Subcutaneous abdominal adipose tissue (tissue), 5 donors: ENCODE measurements at regions not wholly inside any gene's neighbourhood (a gene's known extent, or its start where the extent isn't known, plus 50 kb on each side); places are given as distances from the start of the nearest gene placed in this dataset.

ENCODE experiments used
- H3K27ac ChIP-seq: one replicate; pipeline ENCODE4 v1.7.0; 2013; ENCODE audit warnings: low read depth, mild to moderate bottlenecking, inconsistent platforms, low read length, moderate library complexity
- H3K27me3 ChIP-seq, 5 donors: one replicate each; pipeline ENCODE4 v1.7.0; 2013; ENCODE audit warnings: low read length in 5 of 5, inconsistent platforms in 1 of 5; ENCODE audit not compliant: control insufficient read depth in 5 of 5, insufficient read depth in 4 of 5
- H3K36me3 ChIP-seq, 5 donors: one replicate each; pipeline ENCODE4 v1.7.0; 2013; ENCODE audit warnings: low read length in 5 of 5; ENCODE audit not compliant: control insufficient read depth in 5 of 5, insufficient read depth in 5 of 5
- H3K4me1 ChIP-seq, 5 donors: one replicate each; pipeline ENCODE4 v1.7.0; 2013; ENCODE audit warnings: low read length in 5 of 5, mild to moderate bottlenecking in 3 of 5, moderate library complexity in 1 of 5; ENCODE audit not compliant: control insufficient read depth in 5 of 5, insufficient read depth in 5 of 5
- H3K4me3 ChIP-seq, 5 donors: one replicate each; pipeline ENCODE4 v1.7.0; 2013; ENCODE audit warnings: low read length in 5 of 5, low read depth in 1 of 5
- H3K9ac ChIP-seq, 5 donors: one replicate each; pipeline ENCODE4 v1.7.0; 2013; ENCODE audit warnings: low read length in 5 of 5, mild to moderate bottlenecking in 4 of 5, moderate library complexity in 3 of 5
- H3K9me3 ChIP-seq, 5 donors: one replicate each; pipeline ENCODE4 v1.7.0; 2013; ENCODE audit warnings: low read length in 5 of 5; ENCODE audit not compliant: control insufficient read depth in 5 of 5
- donor health status: healthy.
- donor health status: healthy.
- donor health status: healthy.
- donor health status: healthy.
- donor health status: healthy.

- Histone ChIP-seq H3K27me3 (no peaks in the 10 kb centered on the region), H3K9me3 (peaks cover 6 to 81% (median 49%) of the 10 kb centered on the region in 5 donors), H3K36me3 (no peaks in the 10 kb centered on the region), H3K4me1 (no peaks in the 10 kb centered on the region), H3K27ac (no peak overlapping the region), H3K9ac (no peak overlapping the region), H3K4me3 (peak overlapping the region in 2 of 5 donors; percentile 16 to 32)
Observed at GRCh38 chr7:57328457-57328856, 121.5 kb upstream of the ZNF716 start.

- H3K9me3 ChIP-seq = peaks cover 6 to 81% (median 52%) of the 10 kb centered on the region in 5 donors
- no peak overlapping the region for H3K9ac ChIP-seq
- no peaks in the 10 kb centered on the region for H3K4me1 ChIP-seq
- H3K27ac ChIP-seq = no peak overlapping the region
- peak overlapping the region in 2 of 5 donors; percentile 16 to 32 for H3K4me3 ChIP-seq
- no peaks in the 10 kb centered on the region for H3K36me3 ChIP-seq
- H3K27me3 ChIP-seq = no peaks in the 10 kb centered on the region
Observed at GRCh38 chr7:57328963-57329362, 121.0 kb upstream of the ZNF716 start.

DNA sequence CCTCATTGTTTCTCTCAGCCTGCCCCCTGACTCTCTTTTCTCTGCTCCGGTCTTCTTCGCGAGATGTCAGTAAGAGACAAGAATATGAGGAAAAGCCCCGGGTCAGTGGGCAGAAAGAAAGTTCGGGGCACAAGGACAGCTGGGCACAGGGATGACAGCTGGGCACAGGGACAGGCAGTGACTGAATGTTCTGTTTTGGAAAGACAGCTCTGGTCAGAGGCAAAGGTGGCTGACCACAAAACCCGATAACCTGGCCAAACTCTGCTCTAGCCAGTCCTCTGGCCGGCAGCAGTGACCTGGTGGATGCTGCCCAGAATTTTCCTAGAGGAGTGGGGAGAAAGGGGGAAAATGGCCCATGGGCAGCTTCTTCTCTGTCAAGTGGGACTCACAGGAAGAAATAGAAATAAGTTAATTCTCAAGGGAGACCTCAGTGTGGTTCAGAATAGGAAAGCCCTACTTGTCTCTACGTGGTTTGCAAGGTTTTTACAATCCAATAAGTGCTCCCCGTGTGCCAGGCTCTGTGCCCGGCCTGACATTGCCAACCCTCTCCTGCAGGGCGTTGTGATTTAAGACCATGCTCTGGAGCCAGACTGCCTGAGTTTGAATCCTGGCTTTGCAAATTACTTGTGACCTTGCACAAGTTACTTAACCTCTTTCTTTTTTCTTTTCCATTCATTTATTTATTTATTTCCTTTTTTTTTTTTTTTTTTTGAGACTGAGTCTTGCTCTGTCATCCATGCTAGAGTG is 110.6 kb upstream of the ZNF716 start:
- H3K27ac ChIP-seq = no peak overlapping the region
- H3K4me3 ChIP-seq = no peak overlapping the region
- no peaks in the 10 kb centered on the region for H3K27me3 ChIP-seq
- H3K9ac ChIP-seq = no peak overlapping the region
- H3K9me3 ChIP-seq = peaks cover 0 to 33% (median 15%) of the 10 kb centered on the region in 5 donors
- no peaks in the 10 kb centered on the region for H3K4me1 ChIP-seq
- no peaks in the 10 kb centered on the region for H3K36me3 ChIP-seq

GRCh38 chr7:57342954-57343353 is 107.0 kb upstream of the ZNF716 start:
- peaks cover 0 to 35% (median 15%) of the 10 kb centered on the region in 5 donors for H3K9me3 ChIP-seq

GRCh38 chr7:57343901-57344622 is 105.9 kb upstream of the ZNF716 start:
- Histone ChIP-seq H3K4me3 (no peak overlapping the region), H3K27me3 (no peaks in the 10 kb centered on the region), H3K36me3 (no peaks in the 10 kb centered on the region), H3K4me1 (no peaks in the 10 kb centered on the region), H3K9ac (no peak overlapping the region), H3K9me3 (peaks cover 0 to 32% (median 11%) of the 10 kb centered on the region in 5 donors), H3K27ac (no peak overlapping the region)

More at GRCh38 chr7:57342954-57343353, 107.0 kb upstream of the ZNF716 start:
- no peaks in the 10 kb centered on the region for H3K4me1 ChIP-seq
- H3K36me3 ChIP-seq = no peaks in the 10 kb centered on the region
- H3K27me3 ChIP-seq = no peaks in the 10 kb centered on the region
- H3K9ac ChIP-seq = no peak overlapping the region
- no peak overlapping the region for H3K27ac ChIP-seq
- H3K4me3 ChIP-seq = no peak overlapping the region

DNA sequence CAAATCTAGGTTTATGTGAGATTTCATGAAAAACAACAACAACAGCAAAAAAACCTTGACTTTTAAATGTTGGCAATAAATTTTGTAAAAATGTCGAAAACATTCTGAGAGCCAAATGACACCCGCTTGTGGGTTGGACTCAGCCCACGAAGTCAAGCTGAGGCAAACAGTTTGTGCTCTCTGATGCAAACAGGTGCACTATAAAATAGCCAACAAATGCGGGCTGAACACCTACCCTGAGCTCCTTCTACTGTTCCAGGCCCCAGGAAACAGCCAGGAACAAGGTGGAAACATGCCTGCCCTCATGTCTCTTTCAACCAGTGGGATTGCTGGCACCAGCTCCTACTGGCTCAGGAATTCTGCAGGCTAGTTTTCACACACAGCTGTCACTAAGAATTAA is 105.0 kb upstream of the ZNF716 start:
- Histone ChIP-seq H3K27ac (no peak overlapping the region), H3K36me3 (no peaks in the 10 kb centered on the region), H3K27me3 (no peaks in the 10 kb centered on the region), H3K4me1 (no peaks in the 10 kb centered on the region), H3K9ac (no peak overlapping the region), H3K9me3 (peaks cover 0 to 32% (median 11%) of the 10 kb centered on the region in 5 donors), H3K4me3 (no peak overlapping the region)

- Histone ChIP-seq H3K36me3 (no peaks in the 10 kb centered on the region), H3K27me3 (no peaks in the 10 kb centered on the region), H3K9me3 (peaks cover 0 to 31% (median 14%) of the 10 kb centered on the region in 5 donors), H3K9ac (no peak overlapping the region), H3K27ac (no peak overlapping the region), H3K4me1 (no peaks in the 10 kb centered on the region), H3K4me3 (no peak overlapping the region)
Observed at GRCh38 chr7:57348646-57349269, 101.2 kb upstream of the ZNF716 start.

GRCh38 chr7:57354195-57354594 is 95.8 kb upstream of the ZNF716 start:
- Histone ChIP-seq H3K9ac (no peak overlapping the region), H3K4me1 (no peaks in the 10 kb centered on the region), H3K27me3 (no peaks in the 10 kb centered on the region), H3K27ac (no peak overlapping the region), H3K9me3 (peaks cover 0 to 27% (median 10%) of the 10 kb centered on the region in 5 donors), H3K4me3 (no peak overlapping the region), H3K36me3 (no peaks in the 10 kb centered on the region)

- H3K9ac ChIP-seq = no peak overlapping the region
- no peaks in the 10 kb centered on the region for H3K27me3 ChIP-seq
- H3K27ac ChIP-seq = no peak overlapping the region
- peaks cover 0 to 27% (median 10%) of the 10 kb centered on the region in 5 donors for H3K9me3 ChIP-seq
- no peaks in the 10 kb centered on the region for H3K36me3 ChIP-seq
- H3K4me3 ChIP-seq = no peak overlapping the region
- H3K4me1 ChIP-seq = no peaks in the 10 kb centered on the region
Observed at GRCh38 chr7:57354679-57355338, 95.2 kb upstream of the ZNF716 start.
